ENCODE measurements at regions not wholly inside any gene's neighbourhood (a gene's known extent, or its start where the extent isn't known, plus 50 kb on each side); places are given as distances from the start of the nearest gene placed in this dataset.
"Not testable (repeated sequence)": the region's sequence is repeated elsewhere in the genome, so short reads cannot be mapped to it uniquely, and the experiment has no call there.

GRCh38 chr5:34096033-34096432 lies 53.0 kb upstream of the C1QTNF3 start:
- H3K9me3 Mint-ChIP-seq; POLR2A ChIA-PET; H3K27ac Mint-ChIP-seq; ATAC-seq; H3K4me3 Mint-ChIP-seq; H3K36me3 Mint-ChIP-seq; H3K27me3 Mint-ChIP-seq (ENCODE audit: low read depth); CTCF ChIA-PET; H3K4me1 Mint-ChIP-seq; DNase-seq (ENCODE audit: low spot score): not testable (repeated sequence)

- H3K27ac Mint-ChIP-seq; POLR2A ChIA-PET; H3K4me3 Mint-ChIP-seq; DNase-seq (ENCODE audit: low spot score); CTCF ChIA-PET; H3K36me3 Mint-ChIP-seq; H3K27me3 Mint-ChIP-seq (ENCODE audit: low read depth); H3K4me1 Mint-ChIP-seq; H3K9me3 Mint-ChIP-seq; ATAC-seq: not testable (repeated sequence)
Observed at GRCh38 chr5:34099891-34100290, 56.9 kb upstream of the C1QTNF3 start.

GRCh38 chr5:34101567-34101966 lies 58.6 kb upstream of the C1QTNF3 start:
- POLR2A ChIA-PET; H3K36me3 Mint-ChIP-seq; H3K27ac Mint-ChIP-seq; DNase-seq (ENCODE audit: low spot score); H3K27me3 Mint-ChIP-seq (ENCODE audit: low read depth); H3K4me1 Mint-ChIP-seq; H3K9me3 Mint-ChIP-seq; ATAC-seq; CTCF ChIA-PET; H3K4me3 Mint-ChIP-seq: not testable (repeated sequence)

- POLR2A ChIA-PET; H3K27me3 Mint-ChIP-seq (ENCODE audit: low read depth); H3K36me3 Mint-ChIP-seq; H3K9me3 Mint-ChIP-seq; H3K4me3 Mint-ChIP-seq; DNase-seq (ENCODE audit: low spot score); CTCF ChIA-PET; H3K27ac Mint-ChIP-seq; ATAC-seq; H3K4me1 Mint-ChIP-seq: not testable (repeated sequence)
Observed at GRCh38 chr5:34108897-34109296, 65.9 kb upstream of the C1QTNF3 start.

- H3K27me3 Mint-ChIP-seq (ENCODE audit: low read depth); H3K27ac Mint-ChIP-seq; POLR2A ChIA-PET; ATAC-seq; H3K4me3 Mint-ChIP-seq; CTCF ChIA-PET; DNase-seq (ENCODE audit: low spot score); H3K4me1 Mint-ChIP-seq: not testable (repeated sequence)
- H3K9me3 Mint-ChIP-seq, result peaks cover 34% of the 10 kb centered on the region
- H3K36me3 Mint-ChIP-seq, result peaks cover 23% of the 10 kb centered on the region
Observed at GRCh38 chr5:34124280-34124679, 81.3 kb upstream of the C1QTNF3 start.

- DNase-seq (ENCODE audit: low spot score); POLR2A ChIA-PET; H3K4me1 Mint-ChIP-seq; ATAC-seq; H3K4me3 Mint-ChIP-seq; CTCF ChIA-PET; H3K27ac Mint-ChIP-seq; H3K27me3 Mint-ChIP-seq (ENCODE audit: low read depth): not testable (repeated sequence)
- H3K9me3 Mint-ChIP-seq, result peaks cover 34% of the 10 kb centered on the region
- H3K36me3 Mint-ChIP-seq, result peaks cover 23% of the 10 kb centered on the region
Observed at GRCh38 chr5:34125354-34125753, 82.3 kb upstream of the C1QTNF3 start.

GRCh38 chr5:34126741-34127140 lies 83.7 kb upstream of the C1QTNF3 start:
- H3K27ac Mint-ChIP-seq; ATAC-seq; H3K4me3 Mint-ChIP-seq; POLR2A ChIA-PET; DNase-seq (ENCODE audit: low spot score); H3K4me1 Mint-ChIP-seq; CTCF ChIA-PET; H3K27me3 Mint-ChIP-seq (ENCODE audit: low read depth): not testable (repeated sequence)
- Mint-ChIP-seq H3K36me3 (peaks cover 15% of the 10 kb centered on the region), H3K9me3 (peaks cover 26% of the 10 kb centered on the region)

GRCh38 chr5:34127818-34128217 lies 84.8 kb upstream of the C1QTNF3 start:
- DNase-seq (ENCODE audit: low spot score); CTCF ChIA-PET; POLR2A ChIA-PET; H3K27me3 Mint-ChIP-seq (ENCODE audit: low read depth); H3K36me3 Mint-ChIP-seq; ATAC-seq; H3K27ac Mint-ChIP-seq; H3K4me1 Mint-ChIP-seq; H3K4me3 Mint-ChIP-seq: not testable (repeated sequence)
- peaks cover 19% of the 10 kb centered on the region for H3K9me3 Mint-ChIP-seq

GRCh38 chr5:34128890-34129289 lies 85.9 kb upstream of the C1QTNF3 start:
- H3K4me1 Mint-ChIP-seq; H3K27ac Mint-ChIP-seq; H3K27me3 Mint-ChIP-seq (ENCODE audit: low read depth); ATAC-seq; POLR2A ChIA-PET; CTCF ChIA-PET; H3K4me3 Mint-ChIP-seq; DNase-seq (ENCODE audit: low spot score); H3K36me3 Mint-ChIP-seq: not testable (repeated sequence)
- peaks cover 19% of the 10 kb centered on the region for H3K9me3 Mint-ChIP-seq

GRCh38 chr5:34154988-34155387 lies 112.0 kb upstream of the C1QTNF3 start:
- DNase-seq (ENCODE audit: low spot score); H3K9me3 Mint-ChIP-seq; CTCF ChIA-PET; H3K27me3 Mint-ChIP-seq (ENCODE audit: low read depth); H3K36me3 Mint-ChIP-seq; H3K4me1 Mint-ChIP-seq; H3K4me3 Mint-ChIP-seq; ATAC-seq; POLR2A ChIA-PET; H3K27ac Mint-ChIP-seq: not testable (repeated sequence)

- H3K9me3 Mint-ChIP-seq; H3K4me1 Mint-ChIP-seq; DNase-seq (ENCODE audit: low spot score); H3K4me3 Mint-ChIP-seq; H3K27ac Mint-ChIP-seq; CTCF ChIA-PET; H3K27me3 Mint-ChIP-seq (ENCODE audit: low read depth); POLR2A ChIA-PET; ATAC-seq; H3K36me3 Mint-ChIP-seq: not testable (repeated sequence)
Observed at GRCh38 chr5:34156703-34157414, 113.8 kb upstream of the C1QTNF3 start.

GRCh38 chr5:34160904-34161303 lies 117.9 kb upstream of the C1QTNF3 start:
- POLR2A ChIA-PET; H3K27me3 Mint-ChIP-seq (ENCODE audit: low read depth); CTCF ChIA-PET; DNase-seq (ENCODE audit: low spot score); H3K36me3 Mint-ChIP-seq; H3K27ac Mint-ChIP-seq; H3K9me3 Mint-ChIP-seq; ATAC-seq; H3K4me1 Mint-ChIP-seq; H3K4me3 Mint-ChIP-seq: not testable (repeated sequence)

GRCh38 chr5:34171398-34171797 lies 128.4 kb upstream of the C1QTNF3 start:
- H3K36me3 Mint-ChIP-seq, result peaks cover 24% of the 10 kb centered on the region
- CTCF ChIA-PET; H3K4me3 Mint-ChIP-seq; ATAC-seq; H3K27ac Mint-ChIP-seq; H3K27me3 Mint-ChIP-seq (ENCODE audit: low read depth); H3K4me1 Mint-ChIP-seq; H3K9me3 Mint-ChIP-seq; POLR2A ChIA-PET; DNase-seq (ENCODE audit: low spot score): not testable (repeated sequence)
